NCI-H1930 (cell line): ENCODE measurements at regions not wholly inside any gene's neighbourhood (a gene's known extent, or its start where the extent isn't known, plus 50 kb on each side); places are given as distances from the start of the nearest gene placed in this dataset.
"Not testable (repeated sequence)": the region's sequence is repeated elsewhere in the genome, so short reads cannot be mapped to it uniquely, and the experiment has no call there.

Source experiments
- DNase-seq, 2 experiments: peaks; one replicate each; lab custom pipeline; 2025; lab: John Stamatoyannopoulos, UW

GRCh38 chr5:14054965-14055963 is 87.9 kb upstream of the TRIO start:
- DNase-seq: no peak

DNA sequence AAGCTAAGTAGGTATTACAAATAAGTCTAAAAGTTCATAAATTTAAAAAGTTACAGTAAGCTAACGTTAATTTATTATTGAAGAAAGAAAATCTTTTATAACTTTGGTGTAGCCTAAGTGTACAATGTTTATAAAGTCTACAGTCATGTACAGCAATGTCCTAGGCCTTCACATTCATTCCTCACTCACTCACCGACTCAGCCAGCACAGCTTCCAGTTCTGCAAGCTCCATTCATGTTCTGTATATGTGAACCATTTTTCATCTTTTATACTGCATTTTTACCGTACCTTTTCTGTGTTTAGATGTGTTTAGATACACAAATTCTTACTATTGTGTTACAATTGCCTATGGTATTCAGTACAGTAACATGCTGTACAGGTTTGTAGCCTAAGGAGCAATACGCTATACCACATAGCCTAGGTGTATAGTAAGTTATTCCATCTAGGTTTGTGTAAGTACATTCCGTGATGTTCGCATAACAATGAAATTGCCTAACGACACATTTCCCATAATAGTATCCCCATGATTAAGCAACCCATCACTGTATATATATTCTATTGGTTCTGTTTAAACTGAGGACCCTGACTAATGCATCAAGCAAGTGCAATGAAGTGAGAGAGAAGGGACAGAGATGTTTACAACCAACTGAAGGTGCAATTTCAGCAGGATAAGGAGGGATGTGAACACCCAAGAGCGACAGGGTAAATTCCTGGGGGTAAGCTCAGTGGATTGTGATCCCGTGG is 88.9 kb upstream of the TRIO start:
- no peak for DNase-seq

- no peak for DNase-seq
Measured at GRCh38 chr5:14050821-14051220, 92.3 kb upstream of the TRIO start.

GRCh38 chr5:14048434-14048833 is 94.7 kb upstream of the TRIO start:
- no peak for DNase-seq

GRCh38 chr5:14041528-14042192 is 97.2 kb upstream of the DNAH5 start:
- no peak for DNase-seq

DNA sequence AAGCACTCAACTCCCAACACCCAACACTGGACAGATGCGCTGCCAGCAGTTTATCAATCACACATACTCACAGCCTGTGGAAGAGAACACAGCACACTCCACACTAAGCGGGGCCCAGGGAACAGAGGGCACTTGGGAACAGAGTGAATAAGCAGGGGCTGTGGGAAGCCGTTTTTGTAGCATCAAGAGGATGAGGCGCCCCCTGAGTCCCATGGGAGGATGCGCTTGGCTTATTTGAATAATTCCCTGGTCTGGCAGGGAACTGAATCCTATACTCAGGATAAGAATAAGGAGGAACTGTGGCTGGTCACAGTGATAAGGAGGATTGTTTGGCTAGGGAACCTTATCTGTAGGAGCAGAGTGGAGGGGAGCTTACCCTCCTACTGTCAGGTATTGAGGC is 96.1 kb upstream of the DNAH5 start:
- DNase-seq: no peak

DNA sequence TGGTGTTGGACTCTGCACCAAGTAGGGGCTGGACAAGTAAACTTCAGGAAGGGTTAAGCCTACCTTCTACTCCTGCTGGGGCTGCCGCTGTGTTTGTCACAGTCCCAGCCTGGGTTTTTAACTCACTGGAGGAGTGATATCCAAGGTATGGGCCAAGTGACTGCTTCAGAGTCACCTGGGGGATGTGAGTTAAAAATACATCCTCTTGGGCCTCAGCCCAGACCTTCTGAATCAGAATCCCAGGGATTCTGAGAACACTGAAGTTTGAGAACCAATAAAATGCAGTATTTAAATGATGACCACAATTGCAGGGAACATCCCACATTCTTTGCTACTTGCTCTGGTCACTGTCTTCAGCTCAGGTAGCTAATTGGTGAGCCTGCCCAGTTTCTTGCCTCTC is 95.1 kb upstream of the DNAH5 start:
- DNase-seq: no peak

- no peak for DNase-seq
Measured at GRCh38 chr5:14039063-14039462, 94.6 kb upstream of the DNAH5 start.

DNA sequence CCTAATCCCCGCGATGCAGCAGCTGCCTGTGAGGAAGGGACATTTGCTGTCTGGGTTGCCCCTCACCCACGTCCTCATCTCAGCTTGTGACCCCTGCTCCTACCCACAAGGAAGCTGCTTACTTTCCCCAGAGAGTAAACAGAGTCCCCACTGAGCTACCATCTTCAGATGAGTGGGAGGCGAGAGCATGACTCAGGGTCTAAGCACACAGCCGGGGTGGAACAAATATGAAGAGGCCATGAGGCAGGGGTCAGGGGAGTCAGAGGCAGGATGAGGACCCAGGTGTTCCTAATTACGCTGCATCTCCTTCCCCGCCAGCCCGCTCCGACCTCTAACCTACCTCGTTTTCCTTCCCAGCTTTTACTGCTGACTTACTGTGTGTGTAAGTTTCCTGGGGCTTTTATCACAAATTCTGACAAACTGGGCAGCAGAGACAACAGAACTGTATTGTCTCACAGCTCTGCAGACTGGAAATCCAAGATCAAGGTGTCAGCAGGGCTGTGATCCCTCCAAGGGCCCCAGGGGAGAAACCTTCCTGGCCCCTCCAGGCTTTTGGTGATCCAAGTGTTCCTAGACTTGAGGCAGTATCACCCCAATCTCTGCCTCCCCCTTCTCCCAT is 94.0 kb upstream of the DNAH5 start:
- DNase-seq: no peak

DNA sequence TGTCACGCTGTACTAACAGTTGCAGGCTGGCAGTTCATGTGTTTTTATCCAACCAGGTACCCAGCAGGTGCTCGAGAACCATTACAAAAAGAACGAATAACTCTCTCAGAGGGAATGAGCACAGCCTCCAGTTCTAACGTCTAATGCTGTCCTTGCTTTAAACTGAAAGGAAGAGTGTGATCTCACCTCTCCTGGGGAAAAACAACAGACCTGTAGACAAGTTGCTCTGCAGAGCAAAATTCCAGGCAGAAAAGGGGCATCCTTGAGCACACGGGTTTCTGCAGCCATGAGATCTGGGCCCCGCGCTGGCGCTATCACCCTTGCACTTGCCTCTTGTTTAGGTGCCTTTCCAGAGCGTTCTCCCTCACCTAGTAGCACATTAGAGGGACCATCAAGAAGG is 92.5 kb upstream of the DNAH5 start:
- DNase-seq: no peak

- DNase-seq: no peak
Measured at GRCh38 chr5:14036514-14036913, 92.0 kb upstream of the DNAH5 start.

DNA sequence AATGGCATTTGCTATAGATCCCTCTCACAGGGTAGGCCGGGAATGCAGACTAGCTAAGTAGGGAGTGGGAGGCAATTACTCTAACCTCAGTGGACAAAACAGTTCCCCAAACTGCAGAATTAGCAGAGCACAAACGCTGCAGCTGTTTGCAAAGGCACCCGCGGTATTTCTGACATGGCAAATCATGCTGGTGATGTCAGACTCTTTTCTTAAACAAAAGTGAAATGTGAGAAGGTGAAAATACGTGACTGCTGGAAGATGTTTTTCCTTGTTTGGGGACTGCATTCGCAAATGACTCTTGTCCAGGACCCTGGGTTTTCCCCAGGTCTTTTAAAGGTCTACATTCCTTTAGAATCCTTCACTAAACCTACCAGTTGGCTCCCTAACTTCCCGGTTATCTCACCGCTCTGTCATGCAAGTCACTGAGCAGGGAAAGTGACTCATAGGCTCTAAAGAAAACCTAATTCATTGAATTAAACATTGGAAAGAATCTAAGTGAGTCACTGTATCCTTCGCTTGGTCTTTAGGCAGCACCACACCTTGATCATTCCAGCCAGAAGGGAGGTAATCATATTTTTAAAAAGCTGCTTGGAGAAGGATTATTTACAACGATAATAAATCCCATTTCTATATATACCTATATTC is 91.5 kb upstream of the DNAH5 start:
- no peak for DNase-seq

DNA sequence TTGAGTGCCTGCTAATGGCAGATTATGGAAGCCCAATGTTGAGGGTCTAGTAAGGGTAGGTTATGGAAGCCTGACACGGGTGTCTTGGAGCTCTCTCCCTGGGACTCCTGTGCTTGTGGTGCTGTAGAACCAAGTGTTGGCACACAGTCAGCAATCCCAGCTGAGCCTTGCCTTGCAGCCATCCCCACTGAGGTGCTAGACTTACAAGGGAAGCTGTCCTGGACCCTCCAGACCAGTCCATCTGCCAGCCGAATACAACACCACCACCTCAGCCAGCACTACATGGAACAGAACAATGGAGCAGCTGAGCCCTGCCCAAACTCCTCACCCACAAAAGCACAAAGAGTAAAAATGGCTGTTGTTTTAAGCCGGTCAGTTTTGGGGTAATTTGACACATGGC is 90.5 kb upstream of the DNAH5 start:
- no peak for DNase-seq

DNA sequence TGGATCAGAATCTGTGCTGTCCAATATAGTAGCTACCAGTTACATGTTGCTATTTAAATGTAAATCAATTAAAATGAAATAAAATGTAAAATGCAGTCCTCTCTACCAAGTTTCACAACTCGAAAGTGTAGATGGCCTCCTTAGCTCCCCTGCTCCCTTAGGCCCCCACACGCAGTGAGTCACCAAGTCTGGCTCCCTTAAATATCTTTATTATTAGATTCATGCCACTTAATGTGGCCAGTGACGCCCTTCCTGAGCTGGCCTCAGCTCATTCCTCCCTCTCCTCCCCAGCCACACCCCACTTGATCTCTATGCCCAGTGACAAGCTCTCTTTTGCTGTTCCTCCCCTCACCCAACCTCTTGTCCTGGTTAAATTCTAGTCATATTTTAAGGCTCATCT is 88.4 kb upstream of the DNAH5 start:
- DNase-seq: no peak

- no peak for DNase-seq
Measured at GRCh38 chr5:14028938-14029584, 84.6 kb upstream of the DNAH5 start.

DNA sequence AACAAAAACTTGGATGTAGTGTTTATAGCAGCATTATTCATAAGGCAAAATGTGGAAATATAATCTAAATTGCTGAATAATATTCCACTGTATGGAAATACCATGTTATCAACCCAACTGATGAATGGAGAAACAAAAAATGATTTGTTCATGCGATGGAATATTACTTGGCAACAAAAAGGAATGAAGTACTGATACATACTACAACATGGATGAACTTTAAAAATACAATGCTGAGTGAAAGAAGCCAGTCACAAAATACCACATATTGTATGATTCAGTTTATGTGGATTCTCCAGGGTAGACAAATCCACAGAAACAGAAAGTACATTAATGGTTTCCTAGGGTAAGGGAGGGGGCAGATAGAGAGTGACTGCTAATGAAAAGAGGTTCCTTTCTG is 83.7 kb upstream of the DNAH5 start:
- DNase-seq: no peak

DNA sequence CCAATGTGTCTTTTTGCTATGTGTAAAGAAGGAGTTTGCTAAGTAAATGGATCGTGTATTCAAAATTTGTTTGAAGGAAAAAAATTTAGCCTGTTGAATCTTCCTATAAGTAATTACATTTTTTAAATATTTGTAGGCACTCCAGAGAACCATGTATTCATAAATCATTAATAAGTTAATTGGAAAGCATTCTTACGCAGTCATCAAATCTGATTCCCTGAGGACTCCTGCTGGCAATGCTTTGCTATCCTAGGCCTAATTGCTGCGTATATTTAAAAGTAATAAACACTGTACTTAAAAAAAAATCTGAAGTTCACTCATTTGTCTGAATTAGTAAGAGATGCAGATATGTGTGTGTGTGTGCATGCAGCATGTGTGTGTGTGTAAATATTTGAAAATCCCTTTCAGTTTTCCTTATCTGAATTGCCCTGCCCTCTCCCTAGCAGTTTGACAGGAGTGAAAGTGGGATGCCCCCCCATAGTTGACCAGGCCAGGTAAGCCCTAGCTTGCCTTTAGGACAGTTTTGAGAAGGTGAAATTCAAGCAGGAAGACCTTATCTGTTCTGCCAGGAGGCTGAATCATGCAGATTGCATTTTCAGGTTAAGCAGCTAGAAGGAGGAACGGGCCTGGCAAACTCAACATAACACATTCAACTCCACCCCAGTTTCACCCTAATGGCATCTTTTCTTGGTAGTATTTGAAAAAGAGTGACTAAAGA is 81.2 kb upstream of the DNAH5 start:
- DNase-seq: no peak

DNA sequence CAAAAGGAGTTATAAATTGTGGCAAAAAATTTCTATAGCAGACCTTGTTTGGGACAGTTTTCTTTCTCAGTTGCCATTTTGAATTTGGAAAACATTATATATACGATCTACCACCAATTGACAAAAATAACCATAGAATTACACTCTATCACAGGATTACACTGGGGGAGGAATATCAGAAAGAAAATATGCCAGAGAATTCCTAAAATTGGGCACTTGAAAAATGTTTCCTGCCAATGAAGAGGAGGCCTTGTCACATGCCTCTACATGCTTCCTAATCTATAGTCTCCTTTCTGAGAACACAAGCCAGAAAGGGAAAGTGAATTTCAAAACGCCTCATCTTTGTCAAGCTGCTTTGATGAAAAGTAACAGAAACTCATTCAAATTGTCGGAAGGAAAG is 78.5 kb upstream of the DNAH5 start:
- DNase-seq: no peak

DNA sequence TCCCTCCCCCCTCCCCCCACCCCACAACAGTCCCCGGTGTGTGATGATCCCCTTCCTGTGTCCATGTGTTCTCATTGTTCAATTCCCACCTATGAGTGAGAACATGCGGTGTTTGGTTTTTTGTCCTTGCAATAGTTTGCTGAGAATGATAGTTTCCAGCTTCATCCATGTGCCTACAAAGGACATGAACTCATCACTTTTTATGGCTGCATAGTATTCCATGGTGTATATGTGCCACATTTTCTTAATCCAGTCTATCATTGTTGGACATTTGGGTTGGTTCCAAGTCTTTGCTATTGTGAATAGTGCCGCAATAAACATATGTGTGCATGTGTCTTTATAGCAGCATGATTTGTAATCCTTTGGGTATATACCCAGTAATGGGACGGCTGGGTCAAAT is 76.5 kb upstream of the DNAH5 start:
- DNase-seq: not testable (repeated sequence)

- DNase-seq: no peak
Measured at GRCh38 chr5:14019768-14020290, 75.3 kb upstream of the DNAH5 start.
